Hepatocyte (in vitro differentiated cells): ENCODE measurements at regions not wholly inside any gene's neighbourhood (a gene's known extent, or its start where the extent isn't known, plus 50 kb on each side); places are given as distances from the start of the nearest gene placed in this dataset.

Experiments
- DNase-seq: peaks from one replicate; pipeline ENCODE4 v3.0.0-alpha.2; 2016; ENCODE audit warnings: low spot score
- H2AFZ ChIP-seq: fragments of 200-600 bp; sonication (generic); 2 replicates; pipeline ENCODE4 v1.6.0; 2016; ENCODE audit warnings: antibody characterized with exemption, mild to moderate bottlenecking
- H3K27ac ChIP-seq: fragments of 200-600 bp; sonication (generic); 2 replicates; pipeline ENCODE4 v1.5.1; 2016; ENCODE audit warnings: mild to moderate bottlenecking
- H3K27me3 ChIP-seq: fragments of 200-600 bp; sonication (generic); 2 replicates; pipeline ENCODE4 v1.6.1; 2016
- H3K36me3 ChIP-seq: fragments of 200-600 bp; sonication (generic); replicated peaks from 2 replicates; pipeline ENCODE4 v1.5.1; 2016; ENCODE audit warnings: low read depth; ENCODE audit not compliant: insufficient read depth
- H3K4me1 ChIP-seq: fragments of 200-600 bp; sonication (generic); 2 replicates; pipeline ENCODE4 v1.5.1; 2016; ENCODE audit warnings: mild to moderate bottlenecking, moderate library complexity; ENCODE audit not compliant: insufficient read depth
- H3K4me2 ChIP-seq: fragments of 200-600 bp; sonication (generic); 2 replicates; pipeline ENCODE4 v1.6.0; 2016
- H3K4me3 ChIP-seq: fragments of 200-600 bp; sonication (generic); 2 replicates; pipeline ENCODE4 v1.5.1; 2016; ENCODE audit warnings: mild to moderate bottlenecking
- H3K79me2 ChIP-seq: fragments of 200-600 bp; sonication (generic); 2 replicates; pipeline ENCODE4 v1.6.0; 2017; ENCODE audit warnings: mild to moderate bottlenecking
- H3K9me2 ChIP-seq: fragments of 200-600 bp; sonication (generic); replicated peaks from 2 replicates; pipeline ENCODE4 v1.6.0; 2017; ENCODE audit warnings: mild to moderate bottlenecking; ENCODE audit not compliant: insufficient read depth
- H3K9me3 ChIP-seq: fragments of 200-600 bp; sonication (generic); 2 replicates; pipeline ENCODE4 v1.5.1; 2016; ENCODE audit warnings: low read depth, mild to moderate bottlenecking
- H4K20me1 ChIP-seq: fragments of 200-600 bp; sonication (generic); 2 replicates; pipeline ENCODE4 v1.6.0; 2016; ENCODE audit warnings: mild to moderate bottlenecking; ENCODE audit not compliant: insufficient read depth, poor library complexity, severe bottlenecking
- EZH2 ChIP-seq: fragments of 200-600 bp; sonication (generic); IDR thresholded peaks from 2 replicates; pipeline ENCODE4 v1.6.1; 2016; ENCODE audit warnings: antibody characterized with exemption, mild to moderate bottlenecking, borderline replicate concordance
- EZH2phosphoT487 ChIP-seq: fragments of 200-600 bp; sonication (generic); IDR thresholded peaks from one replicate; pipeline ENCODE4 v1.6.1; 2018; ENCODE audit warnings: antibody characterized with exemption, mild to moderate bottlenecking, low read depth, moderate library complexity; ENCODE audit not compliant: unreplicated experiment, severe bottlenecking
- WGBS: methylation state at CpG from one replicate; pipeline ENCODE4 v1.1.6; 2016; ENCODE audit warnings: low lambda C conversion rate; ENCODE audit errors: missing lambda C conversion rate; 5-methylcytosine and 5-hydroxymethylcytosine counted together
- TF ChIP-seq, protein P1 (sequence below): fragments of 200-600 bp; sonication (generic); IDR thresholded peaks from 2 replicates; pipeline ENCODE4 v1.5.1; 2016; ENCODE audit warnings: antibody characterized with exemption, mild to moderate bottlenecking; ENCODE audit not compliant: poor library complexity

DNA sequence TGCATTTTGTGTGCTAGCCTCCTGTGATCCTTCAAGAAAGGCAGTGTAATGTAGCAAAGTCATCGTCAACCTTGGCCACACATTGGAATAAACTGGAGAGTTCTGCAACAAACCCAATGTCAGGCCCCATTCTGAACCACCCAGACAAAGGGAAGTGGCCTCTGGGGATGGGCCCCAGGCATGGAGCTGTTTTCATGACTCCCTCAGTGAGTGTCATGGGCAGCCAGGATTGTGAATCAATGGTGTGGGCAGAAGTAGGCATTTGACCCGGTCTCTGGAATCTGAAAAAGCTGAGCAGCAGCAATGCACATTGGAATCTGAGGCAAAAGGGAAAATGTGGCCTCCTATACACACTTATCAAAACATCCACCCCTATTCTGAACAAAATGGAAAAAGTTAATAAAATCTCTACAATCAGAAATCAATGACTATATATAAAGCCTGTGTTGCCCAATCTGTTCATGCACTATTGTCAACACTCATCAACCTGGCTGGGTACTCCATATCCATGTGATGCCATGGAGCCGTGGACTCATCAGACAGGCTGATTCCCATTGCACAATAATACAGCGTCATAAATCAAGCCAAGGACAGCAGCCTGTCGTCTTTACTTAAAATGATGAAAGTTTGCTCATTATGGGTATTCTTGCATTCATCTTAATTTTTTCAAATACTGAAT is 134.9 kb upstream of the STMND1 start:
- no peaks in the 10 kb centered on the region for H3K9me3 ChIP-seq
- no peak overlapping the region for H3K4me2 ChIP-seq
- H2AFZ ChIP-seq = no peak overlapping the region
- H3K27me3 ChIP-seq = no peaks in the 10 kb centered on the region
- H4K20me1 ChIP-seq = no peaks in the 10 kb centered on the region
- no peaks in the 10 kb centered on the region for H3K79me2 ChIP-seq
- TF ChIP-seq, protein P1, sequence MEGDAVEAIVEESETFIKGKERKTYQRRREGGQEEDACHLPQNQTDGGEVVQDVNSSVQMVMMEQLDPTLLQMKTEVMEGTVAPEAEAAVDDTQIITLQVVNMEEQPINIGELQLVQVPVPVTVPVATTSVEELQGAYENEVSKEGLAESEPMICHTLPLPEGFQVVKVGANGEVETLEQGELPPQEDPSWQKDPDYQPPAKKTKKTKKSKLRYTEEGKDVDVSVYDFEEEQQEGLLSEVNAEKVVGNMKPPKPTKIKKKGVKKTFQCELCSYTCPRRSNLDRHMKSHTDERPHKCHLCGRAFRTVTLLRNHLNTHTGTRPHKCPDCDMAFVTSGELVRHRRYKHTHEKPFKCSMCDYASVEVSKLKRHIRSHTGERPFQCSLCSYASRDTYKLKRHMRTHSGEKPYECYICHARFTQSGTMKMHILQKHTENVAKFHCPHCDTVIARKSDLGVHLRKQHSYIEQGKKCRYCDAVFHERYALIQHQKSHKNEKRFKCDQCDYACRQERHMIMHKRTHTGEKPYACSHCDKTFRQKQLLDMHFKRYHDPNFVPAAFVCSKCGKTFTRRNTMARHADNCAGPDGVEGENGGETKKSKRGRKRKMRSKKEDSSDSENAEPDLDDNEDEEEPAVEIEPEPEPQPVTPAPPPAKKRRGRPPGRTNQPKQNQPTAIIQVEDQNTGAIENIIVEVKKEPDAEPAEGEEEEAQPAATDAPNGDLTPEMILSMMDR = no peak
- TF ChIP-seq EZH2 (no peak), EZH2phosphoT487 (no peak)
- no peaks in the 10 kb centered on the region for H3K4me1 ChIP-seq
- no peaks in the 10 kb centered on the region for H3K36me3 ChIP-seq
- H3K4me3 ChIP-seq = no peak overlapping the region
- 79% methylated on average over 5 of the region's 5 CpGs for WGBS
- no peak overlapping the region for H3K27ac ChIP-seq
- no peak for DNase-seq
- no peaks in the 10 kb centered on the region for H3K9me2 ChIP-seq

DNA sequence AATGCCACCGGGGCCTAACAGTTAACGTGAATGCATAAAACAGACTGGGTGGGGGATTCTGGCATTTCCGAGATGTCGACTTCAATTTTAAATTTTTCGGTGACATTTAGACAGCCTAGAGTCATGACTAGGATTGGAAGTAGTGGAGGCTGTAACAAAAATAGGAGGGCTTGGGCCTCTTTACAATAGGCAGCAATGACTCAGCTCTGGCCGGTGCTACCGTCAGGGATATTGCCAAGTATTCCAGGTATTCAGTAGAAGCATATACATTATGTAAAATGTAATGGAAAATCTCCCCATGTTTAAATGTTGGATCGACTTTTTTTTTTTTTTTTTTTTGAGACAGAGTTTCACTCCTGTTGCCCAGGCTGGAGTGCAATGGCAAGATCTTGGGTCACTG is 136.2 kb upstream of the STMND1 start:
- H3K27me3 ChIP-seq = no peaks in the 10 kb centered on the region
- H3K4me2 ChIP-seq = no peak overlapping the region
- TF ChIP-seq, protein P1 = no peak
- TF ChIP-seq EZH2 (no peak), EZH2phosphoT487 (no peak)
- H2AFZ ChIP-seq = no peak overlapping the region
- no peak overlapping the region for H3K4me3 ChIP-seq
- H3K27ac ChIP-seq = no peak overlapping the region
- H4K20me1 ChIP-seq = no peaks in the 10 kb centered on the region
- no peak for DNase-seq
- H3K9me3 ChIP-seq = no peaks in the 10 kb centered on the region
- no peaks in the 10 kb centered on the region for H3K4me1 ChIP-seq
- H3K36me3 ChIP-seq = no peaks in the 10 kb centered on the region
- 90% methylated on average over 8 of the region's 8 CpGs for WGBS
- H3K9me2 ChIP-seq = no peaks in the 10 kb centered on the region
- H3K79me2 ChIP-seq = no peaks in the 10 kb centered on the region

DNA sequence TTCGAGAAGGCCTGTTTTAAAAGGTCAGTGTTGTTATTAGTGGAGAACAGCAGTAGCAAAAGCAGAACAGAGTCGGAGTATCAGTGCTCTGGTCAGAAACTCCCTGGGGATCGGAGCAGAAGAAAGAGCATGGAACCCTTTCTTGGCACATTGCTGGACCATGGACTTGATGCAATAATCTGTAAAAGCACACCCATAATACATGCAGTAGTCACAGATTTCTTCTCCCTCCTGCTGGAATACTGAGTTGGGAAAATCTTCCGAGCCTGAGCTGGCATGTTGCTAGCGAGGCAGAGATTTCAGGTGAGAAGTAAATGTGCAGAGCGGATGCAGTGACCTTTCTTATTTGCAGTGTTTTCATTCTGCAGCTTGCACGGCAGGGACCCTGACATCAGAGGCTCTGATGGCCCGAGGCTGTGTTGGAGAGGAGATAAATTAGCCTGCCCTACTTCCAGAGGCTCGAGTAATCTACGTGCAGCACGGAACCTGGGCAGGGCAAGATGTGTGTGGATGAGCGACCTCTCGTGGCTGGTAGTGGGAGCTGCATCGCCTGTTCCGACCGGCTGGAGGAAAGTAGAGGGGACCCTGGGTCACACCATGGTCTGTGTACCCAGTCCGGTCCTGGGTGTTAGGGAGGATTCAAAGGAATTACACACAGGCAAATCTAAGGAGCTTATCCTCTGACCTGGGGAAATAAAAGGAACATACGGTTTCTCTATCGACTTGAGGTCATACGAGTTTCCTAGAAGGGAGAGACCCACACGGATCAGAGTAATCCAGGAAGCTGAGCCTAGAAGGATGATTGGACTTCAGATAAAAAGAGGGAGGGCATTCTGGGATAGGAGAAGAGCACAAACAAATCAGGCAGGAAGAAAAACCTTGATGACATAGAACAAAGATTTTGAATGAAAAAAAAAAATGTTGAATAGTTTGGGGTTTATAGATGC is 137.0 kb upstream of the STMND1 start:
- DNase-seq = peak; percentile 89
- no peaks in the 10 kb centered on the region for H3K79me2 ChIP-seq
- H3K9me2 ChIP-seq = no peaks in the 10 kb centered on the region
- no peaks in the 10 kb centered on the region for H3K9me3 ChIP-seq
- H3K4me1 ChIP-seq = no peaks in the 10 kb centered on the region
- H3K27me3 ChIP-seq = no peaks in the 10 kb centered on the region
- H3K4me3 ChIP-seq = no peak overlapping the region
- no peak overlapping the region for H2AFZ ChIP-seq
- 19% methylated on average over 21 of the region's 21 CpGs for WGBS
- H4K20me1 ChIP-seq = no peaks in the 10 kb centered on the region
- TF ChIP-seq EZH2phosphoT487 = no peak
- TF ChIP-seq, protein P1 = peak; percentile 98
- no peak overlapping the region for H3K27ac ChIP-seq
- H3K4me2 ChIP-seq = peak overlapping the region; percentile 66
- no peaks in the 10 kb centered on the region for H3K36me3 ChIP-seq
